DND-41 (cell line): ENCODE measurements at regions not wholly inside any gene's neighbourhood (a gene's known extent, or its start where the extent isn't known, plus 50 kb on each side); places are given as distances from the start of the nearest gene placed in this dataset.

ENCODE experiments used
- EZH2 ChIP-seq: IDR thresholded peaks from 3 replicates; pipeline ENCODE4 v1.6.1; 2012; ENCODE audit warnings: borderline replicate concordance, low read depth, mild to moderate bottlenecking, moderate library complexity, low read length, inconsistent platforms; ENCODE audit not compliant: severe bottlenecking
- TF ChIP-seq, protein P1 (sequence below): IDR thresholded peaks from 2 replicates; pipeline ENCODE4 v1.5.1; 2012; ENCODE audit warnings: borderline replicate concordance, low read length, moderate library complexity, mild to moderate bottlenecking; ENCODE audit not compliant: poor library complexity, severe bottlenecking; ENCODE audit errors: extremely low read depth

DNA sequence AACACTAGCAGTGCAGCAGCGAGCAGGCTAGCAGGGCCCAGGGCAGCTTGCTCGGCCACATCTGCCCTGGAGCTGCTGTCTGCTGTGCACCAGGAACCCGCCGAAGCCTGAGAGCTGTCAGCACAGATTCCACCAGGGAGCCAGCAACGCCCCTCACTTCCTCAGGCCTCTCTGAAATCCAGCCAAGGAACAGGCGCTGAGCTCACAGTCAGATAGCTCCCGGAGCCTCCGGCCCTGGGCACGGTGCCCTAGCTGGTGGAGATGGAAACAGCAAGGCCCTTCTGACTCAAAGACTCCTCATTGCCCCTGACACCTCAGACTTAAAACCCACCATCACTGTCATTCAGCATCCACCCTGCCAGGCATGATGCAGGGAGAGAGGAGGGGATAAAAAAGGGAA is 839.4 kb downstream of the MAFB start:
- TF ChIP-seq, protein P1, sequence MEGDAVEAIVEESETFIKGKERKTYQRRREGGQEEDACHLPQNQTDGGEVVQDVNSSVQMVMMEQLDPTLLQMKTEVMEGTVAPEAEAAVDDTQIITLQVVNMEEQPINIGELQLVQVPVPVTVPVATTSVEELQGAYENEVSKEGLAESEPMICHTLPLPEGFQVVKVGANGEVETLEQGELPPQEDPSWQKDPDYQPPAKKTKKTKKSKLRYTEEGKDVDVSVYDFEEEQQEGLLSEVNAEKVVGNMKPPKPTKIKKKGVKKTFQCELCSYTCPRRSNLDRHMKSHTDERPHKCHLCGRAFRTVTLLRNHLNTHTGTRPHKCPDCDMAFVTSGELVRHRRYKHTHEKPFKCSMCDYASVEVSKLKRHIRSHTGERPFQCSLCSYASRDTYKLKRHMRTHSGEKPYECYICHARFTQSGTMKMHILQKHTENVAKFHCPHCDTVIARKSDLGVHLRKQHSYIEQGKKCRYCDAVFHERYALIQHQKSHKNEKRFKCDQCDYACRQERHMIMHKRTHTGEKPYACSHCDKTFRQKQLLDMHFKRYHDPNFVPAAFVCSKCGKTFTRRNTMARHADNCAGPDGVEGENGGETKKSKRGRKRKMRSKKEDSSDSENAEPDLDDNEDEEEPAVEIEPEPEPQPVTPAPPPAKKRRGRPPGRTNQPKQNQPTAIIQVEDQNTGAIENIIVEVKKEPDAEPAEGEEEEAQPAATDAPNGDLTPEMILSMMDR, result no peak
- TF ChIP-seq EZH2, result no peak
